RWPE1 (cell line): ENCODE measurements at regions not wholly inside any gene's neighbourhood (a gene's known extent, or its start where the extent isn't known, plus 50 kb on each side); places are given as distances from the start of the nearest gene placed in this dataset.

Experiments
- CTCF ChIA-PET: fragments of 350-600 bp; sonication (Branson Sonifier 250); formaldehyde crosslinking; extraction: SDS; loops from one replicate; lab custom pipeline; 2021; lab: Yijun Ruan, JAX
- POLR2A ChIA-PET: fragments of 400-600 bp; formaldehyde crosslinking; extraction: SDS; loops from one replicate; lab custom pipeline; 2020; ENCODE audit warnings: antibody characterized with exemption; ENCODE audit not compliant: low non-redundant PET; lab: Yijun Ruan, JAX
- DNase-seq: peaks from one replicate; pipeline ENCODE4 v3.0.0; 2012; ENCODE audit warnings: low spot score
- H3K27ac ChIP-seq: fragments of 450-650 bp; 2 replicates; pipeline ENCODE4 v1.5.1; 2017
- TF ChIP-seq, protein P1 (sequence below): fragments of 450-650 bp; conservative IDR thresholded peaks from 2 replicates; pipeline ENCODE4 v1.5.1; 2017; ENCODE audit warnings: low read depth, mild to moderate bottlenecking

GRCh38 chr3:135719449-135719848 lies 246.1 kb upstream of the PPP2R3A start:
- H3K27ac ChIP-seq: no peak overlapping the region
- no peak for DNase-seq
- TF ChIP-seq, protein P1, sequence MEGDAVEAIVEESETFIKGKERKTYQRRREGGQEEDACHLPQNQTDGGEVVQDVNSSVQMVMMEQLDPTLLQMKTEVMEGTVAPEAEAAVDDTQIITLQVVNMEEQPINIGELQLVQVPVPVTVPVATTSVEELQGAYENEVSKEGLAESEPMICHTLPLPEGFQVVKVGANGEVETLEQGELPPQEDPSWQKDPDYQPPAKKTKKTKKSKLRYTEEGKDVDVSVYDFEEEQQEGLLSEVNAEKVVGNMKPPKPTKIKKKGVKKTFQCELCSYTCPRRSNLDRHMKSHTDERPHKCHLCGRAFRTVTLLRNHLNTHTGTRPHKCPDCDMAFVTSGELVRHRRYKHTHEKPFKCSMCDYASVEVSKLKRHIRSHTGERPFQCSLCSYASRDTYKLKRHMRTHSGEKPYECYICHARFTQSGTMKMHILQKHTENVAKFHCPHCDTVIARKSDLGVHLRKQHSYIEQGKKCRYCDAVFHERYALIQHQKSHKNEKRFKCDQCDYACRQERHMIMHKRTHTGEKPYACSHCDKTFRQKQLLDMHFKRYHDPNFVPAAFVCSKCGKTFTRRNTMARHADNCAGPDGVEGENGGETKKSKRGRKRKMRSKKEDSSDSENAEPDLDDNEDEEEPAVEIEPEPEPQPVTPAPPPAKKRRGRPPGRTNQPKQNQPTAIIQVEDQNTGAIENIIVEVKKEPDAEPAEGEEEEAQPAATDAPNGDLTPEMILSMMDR: no peak
- ChIA-PET POLR2A (no interaction called here), CTCF (interaction anchor here (0.6 to 0.7 kb wide), 2 partner anchors 1477 to 1512 kb away, joined by 3 read pairs; no protein-coding TSS in a partner anchor)

GRCh38 chr3:135728007-135728721 lies 237.4 kb upstream of the PPP2R3A start:
- DNase-seq: no peak
- POLR2A ChIA-PET: no interaction called here
- no peak overlapping the region for H3K27ac ChIP-seq
- TF ChIP-seq, protein P1: no peak
- CTCF ChIA-PET: no interaction called here

- no peak for DNase-seq
- CTCF ChIA-PET: no interaction called here
- no peak overlapping the region for H3K27ac ChIP-seq
- POLR2A ChIA-PET: no interaction called here
- TF ChIP-seq, protein P1: no peak
Observed at GRCh38 chr3:135731546-135731945, 234.0 kb upstream of the PPP2R3A start.

DNA sequence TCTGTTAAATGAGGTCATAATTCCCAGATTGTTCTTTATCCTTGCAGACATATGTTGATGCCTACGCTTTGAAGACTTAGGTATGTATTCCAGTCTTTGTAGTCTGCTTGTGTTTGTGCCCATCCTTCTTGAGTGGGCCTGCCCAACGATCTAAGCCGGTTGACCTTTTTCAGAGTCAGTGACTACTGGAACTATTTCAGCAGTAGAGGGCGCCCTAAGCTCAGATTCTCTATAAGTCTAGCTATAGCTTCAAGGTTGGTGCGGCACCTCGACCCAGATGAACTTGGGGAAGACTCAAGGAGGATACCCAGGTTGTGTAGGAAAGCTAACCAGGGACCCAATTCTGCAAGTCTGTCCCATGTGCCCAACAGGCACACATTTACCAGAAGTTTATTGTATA lies 228.8 kb upstream of the PPP2R3A start:
- POLR2A ChIA-PET: no interaction called here
- CTCF ChIA-PET: interaction anchor here (0.6 kb wide), 1 partner anchor 1070 kb away, joined by 4 read pairs; no protein-coding TSS in a partner anchor
- no peak for DNase-seq
- H3K27ac ChIP-seq: no peak overlapping the region
- TF ChIP-seq, protein P1: no peak

DNA sequence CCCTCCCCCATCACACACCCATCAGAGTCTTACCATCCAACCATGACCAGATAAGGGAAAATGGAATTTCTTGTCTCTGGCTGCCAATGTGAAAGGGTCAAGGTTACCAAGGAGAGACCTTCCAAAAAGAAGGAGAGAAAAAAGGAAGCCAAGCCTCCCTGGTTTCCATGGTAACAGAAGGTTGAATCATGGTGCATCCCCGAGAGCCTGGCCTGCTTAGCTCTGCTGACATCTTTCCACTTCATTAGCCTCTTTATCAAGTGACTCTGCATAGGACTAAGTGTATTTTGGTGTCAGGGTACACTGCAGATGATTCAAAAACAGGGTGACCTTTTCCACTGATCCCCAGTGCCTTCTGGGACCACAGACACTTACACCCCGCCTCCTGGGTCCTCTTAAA lies 225.7 kb upstream of the PPP2R3A start:
- CTCF ChIA-PET: no interaction called here
- no peak for DNase-seq
- POLR2A ChIA-PET: no interaction called here

GRCh38 chr3:135740211-135740610 lies 225.3 kb upstream of the PPP2R3A start:
- ChIA-PET CTCF (no interaction called here), POLR2A (no interaction called here)
- DNase-seq: no peak
- no peak overlapping the region for H3K27ac ChIP-seq
- TF ChIP-seq, protein P1: no peak

More for the DNA sequence above, 225.7 kb upstream of the PPP2R3A start:
- TF ChIP-seq, protein P1: no peak
- no peak overlapping the region for H3K27ac ChIP-seq
